ENCODE measurements at regions not wholly inside any gene's neighbourhood (a gene's known extent, or its start where the extent isn't known, plus 50 kb on each side); places are given as distances from the start of the nearest gene placed in this dataset.

GRCh38 chr4:184318852-184319251 lies 101.2 kb upstream of the ENPP6 start:
- Mint-ChIP-seq H3K4me3 (ENCODE audit: unreplicated experiment) (no peak overlapping the region), H3K36me3 (ENCODE audit: insufficient read depth, unreplicated experiment) (no peaks in the 10 kb centered on the region), H3K27me3 (ENCODE audit: insufficient read depth, unreplicated experiment) (no peaks in the 10 kb centered on the region), H3K4me1 (ENCODE audit: low read depth, unreplicated experiment) (no peaks in the 10 kb centered on the region), H3K27ac (ENCODE audit: unreplicated experiment) (no peak overlapping the region), H3K9me3 (ENCODE audit: unreplicated experiment) (no peaks in the 10 kb centered on the region)
- TF ChIP-seq, protein P1, sequence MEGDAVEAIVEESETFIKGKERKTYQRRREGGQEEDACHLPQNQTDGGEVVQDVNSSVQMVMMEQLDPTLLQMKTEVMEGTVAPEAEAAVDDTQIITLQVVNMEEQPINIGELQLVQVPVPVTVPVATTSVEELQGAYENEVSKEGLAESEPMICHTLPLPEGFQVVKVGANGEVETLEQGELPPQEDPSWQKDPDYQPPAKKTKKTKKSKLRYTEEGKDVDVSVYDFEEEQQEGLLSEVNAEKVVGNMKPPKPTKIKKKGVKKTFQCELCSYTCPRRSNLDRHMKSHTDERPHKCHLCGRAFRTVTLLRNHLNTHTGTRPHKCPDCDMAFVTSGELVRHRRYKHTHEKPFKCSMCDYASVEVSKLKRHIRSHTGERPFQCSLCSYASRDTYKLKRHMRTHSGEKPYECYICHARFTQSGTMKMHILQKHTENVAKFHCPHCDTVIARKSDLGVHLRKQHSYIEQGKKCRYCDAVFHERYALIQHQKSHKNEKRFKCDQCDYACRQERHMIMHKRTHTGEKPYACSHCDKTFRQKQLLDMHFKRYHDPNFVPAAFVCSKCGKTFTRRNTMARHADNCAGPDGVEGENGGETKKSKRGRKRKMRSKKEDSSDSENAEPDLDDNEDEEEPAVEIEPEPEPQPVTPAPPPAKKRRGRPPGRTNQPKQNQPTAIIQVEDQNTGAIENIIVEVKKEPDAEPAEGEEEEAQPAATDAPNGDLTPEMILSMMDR (IDR thresholded peaks at IDR 0.05; ENCODE audit: insufficient read depth in 1 of 2, low read depth in 1 of 2, low read length in 1 of 2, severe bottlenecking in 1 of 2, unreplicated experiment in 1 of 2) = no peak
- Histone ChIP-seq H3K27me3 (replicated peaks; ENCODE audit: control insufficient read depth, insufficient read depth, low read length) (no peaks in the 10 kb centered on the region), H3K36me3 (ENCODE audit: control insufficient read depth, insufficient read depth, low read length) (no peaks in the 10 kb centered on the region), H3K9me3 (no peaks in the 10 kb centered on the region), H3K4me1 (no peaks in the 10 kb centered on the region), H3K4me3 (ENCODE audit: low read depth, low read length) (no peak overlapping the region)
- intact Hi-C loops (cut with micrococcal nuclease; ENCODE audit: unreplicated experiment) = no loop called here
- no peak for DNase-seq
- no TSS peak for BruUV-seq (replicated peaks)
- POLR2A ChIA-PET = no interaction called here
- CTCF ChIA-PET = no interaction called here

DNA sequence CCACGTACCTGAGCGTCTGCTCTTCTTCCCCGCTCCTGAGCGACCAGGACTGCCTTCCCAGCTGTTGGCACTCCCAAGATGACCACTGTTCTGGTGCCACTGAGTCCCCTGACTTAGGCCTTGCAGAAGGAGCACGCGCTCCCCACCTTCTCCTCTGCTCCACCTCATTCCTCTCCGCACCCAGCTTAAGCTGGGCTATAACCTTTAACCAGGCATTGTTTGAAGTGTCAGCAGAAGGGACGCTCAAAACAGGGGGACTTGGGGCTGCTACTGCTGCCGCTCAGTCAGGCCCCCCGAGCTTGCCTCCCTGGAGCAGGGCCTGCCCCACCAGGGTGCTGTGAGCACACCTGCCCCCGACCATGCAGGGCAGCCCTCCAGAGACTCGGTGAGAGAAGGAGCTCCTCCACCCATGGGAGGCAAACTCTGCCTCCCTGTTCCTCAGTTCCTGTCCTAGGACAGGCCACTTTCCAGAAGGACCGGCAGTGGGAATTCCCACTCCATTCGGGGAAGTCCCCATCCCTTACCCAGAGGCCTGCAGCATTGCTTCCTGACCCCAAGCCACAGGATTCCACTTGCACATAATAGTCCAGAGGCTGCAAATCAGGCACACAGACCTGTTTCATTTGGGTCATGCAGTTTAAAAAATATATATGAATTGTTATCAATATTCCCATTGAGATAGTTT lies 99.7 kb upstream of the ENPP6 start:
- ChIA-PET POLR2A (no interaction called here), CTCF (no interaction called here)
- Mint-ChIP-seq H3K27ac (ENCODE audit: unreplicated experiment) (no peak overlapping the region), H3K27me3 (ENCODE audit: insufficient read depth, unreplicated experiment) (no peaks in the 10 kb centered on the region), H3K9me3 (ENCODE audit: unreplicated experiment) (no peaks in the 10 kb centered on the region), H3K4me3 (ENCODE audit: unreplicated experiment) (no peak overlapping the region), H3K36me3 (ENCODE audit: insufficient read depth, unreplicated experiment) (no peaks in the 10 kb centered on the region), H3K4me1 (ENCODE audit: low read depth, unreplicated experiment) (peaks cover 4% of the 10 kb centered on the region)
- intact Hi-C loops (cut with micrococcal nuclease; ENCODE audit: unreplicated experiment) = no loop called here
- TF ChIP-seq, protein P1 (IDR thresholded peaks at IDR 0.05; ENCODE audit: insufficient read depth in 1 of 2, low read depth in 1 of 2, low read length in 1 of 2, severe bottlenecking in 1 of 2, unreplicated experiment in 1 of 2) = no peak
- Histone ChIP-seq H3K4me3 (ENCODE audit: low read depth, low read length) (no peak overlapping the region), H3K4me1 (no peaks in the 10 kb centered on the region), H3K36me3 (ENCODE audit: control insufficient read depth, insufficient read depth, low read length) (no peaks in the 10 kb centered on the region), H3K9me3 (no peaks in the 10 kb centered on the region), H3K27me3 (replicated peaks; ENCODE audit: control insufficient read depth, insufficient read depth, low read length) (no peaks in the 10 kb centered on the region)
- no peak for DNase-seq
- no TSS peak for BruUV-seq (replicated peaks)

DNA sequence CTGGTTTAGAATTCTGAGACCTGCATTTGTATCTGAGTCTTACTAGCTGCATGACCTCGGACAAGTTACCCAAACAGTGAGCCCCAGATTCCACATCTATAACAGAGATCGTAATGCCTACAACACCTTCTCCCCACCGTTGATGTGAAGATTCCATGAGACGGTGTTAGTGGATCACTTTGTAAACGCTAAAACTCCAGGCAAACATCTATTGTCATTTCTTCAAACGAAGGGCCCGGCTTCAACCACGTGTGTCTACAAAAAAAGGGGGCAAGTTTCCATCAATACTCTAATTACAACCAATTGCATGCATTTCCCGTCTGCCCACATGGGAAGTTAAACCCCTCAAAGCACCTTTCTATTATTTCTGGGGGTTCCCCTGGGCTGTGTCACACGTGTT lies 99.1 kb upstream of the ENPP6 start:
- DNase-seq = no peak
- no peaks in the 10 kb centered on the region for H3K27me3 Mint-ChIP-seq (ENCODE audit: insufficient read depth, unreplicated experiment)
- ChIA-PET CTCF (no interaction called here), POLR2A (no interaction called here)
- Histone ChIP-seq H3K4me3 (ENCODE audit: low read depth, low read length) (no peak overlapping the region), H3K36me3 (ENCODE audit: control insufficient read depth, insufficient read depth, low read length) (no peaks in the 10 kb centered on the region), H3K27me3 (replicated peaks; ENCODE audit: control insufficient read depth, insufficient read depth, low read length) (no peaks in the 10 kb centered on the region), H3K4me1 (no peaks in the 10 kb centered on the region), H3K9me3 (no peaks in the 10 kb centered on the region)
- H3K4me1 Mint-ChIP-seq (ENCODE audit: low read depth, unreplicated experiment) = peaks cover 4% of the 10 kb centered on the region
- no peaks in the 10 kb centered on the region for H3K36me3 Mint-ChIP-seq (ENCODE audit: insufficient read depth, unreplicated experiment)
- no peak overlapping the region for H3K27ac Mint-ChIP-seq (ENCODE audit: unreplicated experiment)
- intact Hi-C loops (cut with micrococcal nuclease; ENCODE audit: unreplicated experiment) = no loop called here
- TF ChIP-seq, protein P1 (IDR thresholded peaks at IDR 0.05; ENCODE audit: insufficient read depth in 1 of 2, low read depth in 1 of 2, low read length in 1 of 2, severe bottlenecking in 1 of 2, unreplicated experiment in 1 of 2) = no peak
- no peak overlapping the region for H3K4me3 Mint-ChIP-seq (ENCODE audit: unreplicated experiment)
- no TSS peak for BruUV-seq (replicated peaks)
- no peaks in the 10 kb centered on the region for H3K9me3 Mint-ChIP-seq (ENCODE audit: unreplicated experiment)

Measured in Caco-2 (cell line).